ENCODE measurements at regions not wholly inside any gene's neighbourhood (a gene's known extent, or its start where the extent isn't known, plus 50 kb on each side); places are given as distances from the start of the nearest gene placed in this dataset.

DNA sequence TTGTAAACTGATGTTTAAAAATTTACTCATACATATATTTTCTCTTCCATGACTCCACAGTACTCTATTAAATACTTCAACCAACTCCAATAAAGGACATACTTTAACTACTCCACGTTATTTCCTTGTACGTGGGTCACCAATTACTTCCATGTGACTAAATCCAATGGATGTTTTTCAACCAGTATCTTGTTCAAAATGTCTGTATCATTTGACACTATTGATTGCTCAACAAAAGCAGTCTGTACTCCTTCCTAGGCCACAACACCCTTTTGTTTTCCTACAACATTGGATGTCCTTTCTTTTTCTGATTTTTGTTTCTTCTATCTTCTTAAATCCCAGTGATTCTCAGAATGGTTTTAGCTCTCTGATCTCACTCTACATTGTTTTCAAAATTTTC, 943.7 kb downstream of the EFNA5 start:
- Mint-ChIP-seq H3K9me3 (peaks cover 13% of the 10 kb centered on the region), H3K36me3 (ENCODE audit: low read depth) (no peaks in the 10 kb centered on the region), H3K4me1 (ENCODE audit: low read depth) (no peaks in the 10 kb centered on the region)

DNA sequence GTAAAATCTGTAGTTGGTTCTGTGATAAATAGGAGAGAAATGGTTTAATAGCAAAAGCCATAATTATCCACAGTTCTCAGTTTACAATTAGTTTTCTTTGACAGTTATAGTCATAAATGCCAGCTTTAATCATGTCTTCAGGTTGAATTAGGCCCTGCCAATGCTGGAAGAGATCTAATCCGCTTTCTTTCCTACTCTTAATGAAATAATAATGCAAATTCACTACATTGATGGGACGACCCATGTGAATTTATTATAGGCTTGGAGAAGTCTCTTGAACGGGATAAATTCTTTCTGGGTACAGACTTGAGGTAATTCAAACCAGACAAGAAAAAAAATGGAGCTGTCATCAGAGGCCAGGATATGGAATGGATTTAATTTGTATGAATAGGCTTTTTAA, 950.4 kb downstream of the EFNA5 start:
- H3K4me3 Mint-ChIP-seq = no peak overlapping the region
- no peak for DNase-seq (ENCODE audit: low spot score)
- no peaks in the 10 kb centered on the region for H3K9me3 Mint-ChIP-seq
- H3K4me1 Mint-ChIP-seq (ENCODE audit: low read depth) = no peaks in the 10 kb centered on the region
- no peaks in the 10 kb centered on the region for H3K27me3 Mint-ChIP-seq (ENCODE audit: low read depth)
- no peaks in the 10 kb centered on the region for H3K36me3 Mint-ChIP-seq (ENCODE audit: low read depth)
- no peak overlapping the region for H3K27ac Mint-ChIP-seq

More for the DNA sequence above, 943.7 kb downstream of the EFNA5 start:
- Mint-ChIP-seq H3K27me3 (ENCODE audit: low read depth) (no peaks in the 10 kb centered on the region), H3K4me3 (no peak overlapping the region), H3K27ac (no peak overlapping the region)
- no peak for DNase-seq (ENCODE audit: low spot score)

DNA sequence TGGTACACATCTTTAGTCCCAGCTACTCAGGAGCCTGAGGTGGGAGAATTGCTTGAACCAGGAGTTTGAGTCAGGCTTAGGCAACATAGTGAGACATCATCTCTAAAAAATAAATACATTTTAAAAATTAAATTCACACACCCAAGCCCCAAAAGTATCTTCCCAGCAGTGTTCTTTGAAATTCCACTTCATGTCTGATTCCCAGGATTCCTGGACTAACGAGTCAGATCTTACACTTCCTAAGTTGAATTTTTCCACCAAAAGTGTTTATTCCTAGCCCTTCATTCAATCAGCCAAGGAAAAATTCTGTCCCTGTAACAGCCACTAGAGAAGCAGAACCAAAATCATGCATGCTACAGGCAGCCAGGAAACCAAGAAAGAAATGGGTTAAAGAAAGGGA, 970.9 kb downstream of the EFNA5 start:
- Mint-ChIP-seq H3K4me3 (no peak overlapping the region), H3K4me1 (ENCODE audit: low read depth) (no peaks in the 10 kb centered on the region), H3K36me3 (ENCODE audit: low read depth) (no peaks in the 10 kb centered on the region), H3K27ac (no peak overlapping the region), H3K27me3 (ENCODE audit: low read depth) (no peaks in the 10 kb centered on the region), H3K9me3 (peaks cover 13% of the 10 kb centered on the region)
- DNase-seq (ENCODE audit: low spot score) = no peak

DNA sequence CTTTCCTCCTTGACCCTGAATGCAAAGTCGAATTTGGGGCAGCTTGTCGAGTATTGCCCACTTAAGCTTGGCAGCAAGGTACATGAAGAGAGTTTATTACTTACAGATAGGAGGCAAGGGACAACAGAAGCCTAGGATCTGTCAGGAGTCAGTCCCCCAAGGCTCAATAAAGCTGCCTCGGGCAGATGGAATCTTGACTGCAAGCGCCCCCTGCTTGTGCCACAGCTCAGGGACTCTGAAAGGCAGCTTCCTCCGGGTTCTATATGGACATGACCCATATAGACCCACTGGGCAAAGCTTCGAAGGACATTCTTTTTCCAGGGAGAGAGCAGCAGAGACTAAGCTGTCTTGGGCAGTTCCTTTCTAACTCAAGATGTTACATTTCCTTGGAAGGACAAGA, 971.5 kb downstream of the EFNA5 start:
- peaks cover 13% of the 10 kb centered on the region for H3K9me3 Mint-ChIP-seq
- H3K27me3 Mint-ChIP-seq (ENCODE audit: low read depth) = no peaks in the 10 kb centered on the region
- no peak overlapping the region for H3K4me3 Mint-ChIP-seq
- DNase-seq (ENCODE audit: low spot score) = no peak
- H3K27ac Mint-ChIP-seq = no peak overlapping the region
- no peaks in the 10 kb centered on the region for H3K4me1 Mint-ChIP-seq (ENCODE audit: low read depth)
- H3K36me3 Mint-ChIP-seq (ENCODE audit: low read depth) = no peaks in the 10 kb centered on the region

DNA sequence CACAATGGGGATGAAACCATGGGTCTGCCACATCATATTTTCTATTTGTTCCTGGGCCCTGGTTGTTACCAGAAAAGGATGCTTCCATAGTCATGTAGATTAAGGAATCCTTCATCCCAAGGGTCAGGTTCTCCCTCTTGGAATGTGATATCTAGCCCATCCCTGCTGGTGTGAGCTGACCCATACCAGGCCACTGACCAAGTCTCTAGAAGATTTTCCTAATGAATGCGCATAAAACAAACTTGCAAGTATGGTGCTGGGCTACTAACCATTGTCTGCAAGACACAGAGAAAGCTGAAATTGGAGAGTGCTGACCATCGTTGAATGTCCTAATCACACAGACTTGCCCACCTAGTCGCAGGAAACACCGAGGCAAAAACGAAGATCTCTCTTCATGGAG, 972.6 kb downstream of the EFNA5 start:
- Mint-ChIP-seq H3K27ac (no peak overlapping the region), H3K4me3 (no peak overlapping the region), H3K4me1 (ENCODE audit: low read depth) (no peaks in the 10 kb centered on the region)

DNA sequence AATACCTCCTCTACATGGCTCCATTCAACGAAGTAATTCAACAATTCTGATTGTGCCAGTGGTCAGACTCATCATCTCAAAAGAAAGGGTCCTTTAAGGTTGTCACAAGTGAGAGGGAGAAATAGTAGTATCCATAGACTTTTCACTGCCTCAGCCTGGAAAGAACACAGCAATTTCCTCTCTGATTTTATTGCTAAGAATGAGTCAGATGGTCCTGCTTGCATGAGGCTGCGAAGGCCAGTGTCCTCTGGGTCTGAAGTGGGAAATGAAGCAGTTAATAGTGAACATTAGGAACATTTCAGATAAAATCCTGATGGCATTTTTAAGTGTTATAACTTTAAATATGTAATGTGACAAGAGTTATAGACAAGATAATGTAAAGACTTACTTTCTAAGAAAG, 979.0 kb downstream of the EFNA5 start:
- no peaks in the 10 kb centered on the region for H3K27me3 Mint-ChIP-seq (ENCODE audit: low read depth)
- H3K4me1 Mint-ChIP-seq (ENCODE audit: low read depth) = no peaks in the 10 kb centered on the region
- no peak for DNase-seq (ENCODE audit: low spot score)
- no peak overlapping the region for H3K27ac Mint-ChIP-seq
- H3K9me3 Mint-ChIP-seq = no peaks in the 10 kb centered on the region
- H3K4me3 Mint-ChIP-seq = no peak overlapping the region
- no peaks in the 10 kb centered on the region for H3K36me3 Mint-ChIP-seq (ENCODE audit: low read depth)

More for the DNA sequence above, 972.6 kb downstream of the EFNA5 start:
- Mint-ChIP-seq H3K36me3 (ENCODE audit: low read depth) (no peaks in the 10 kb centered on the region), H3K27me3 (ENCODE audit: low read depth) (no peaks in the 10 kb centered on the region), H3K9me3 (peaks cover 10% of the 10 kb centered on the region)
- DNase-seq (ENCODE audit: low spot score) = no peak

DNA sequence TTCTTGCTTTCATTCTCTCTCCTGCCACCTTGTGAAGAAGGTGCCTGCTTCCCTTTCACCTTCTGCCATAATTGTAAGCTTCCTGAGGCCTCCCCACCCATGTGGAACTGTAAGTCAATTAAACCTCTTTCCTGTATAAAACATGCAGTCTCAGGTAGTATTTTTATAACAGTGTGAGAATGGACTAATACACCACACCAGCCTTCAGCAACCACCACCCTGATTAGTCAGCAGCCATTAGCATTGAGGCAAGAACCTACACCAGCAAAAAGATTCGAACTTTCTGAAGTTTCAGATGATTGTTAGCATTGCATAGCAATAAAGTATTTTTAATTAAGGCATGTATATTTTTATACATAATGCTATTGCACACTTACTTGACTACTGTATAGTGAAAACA, 980.2 kb downstream of the EFNA5 start:
- Mint-ChIP-seq H3K4me3 (no peak overlapping the region), H3K4me1 (ENCODE audit: low read depth) (no peaks in the 10 kb centered on the region), H3K27me3 (ENCODE audit: low read depth) (no peaks in the 10 kb centered on the region), H3K27ac (no peak overlapping the region), H3K36me3 (ENCODE audit: low read depth) (no peaks in the 10 kb centered on the region), H3K9me3 (no peaks in the 10 kb centered on the region)
- no peak for DNase-seq (ENCODE audit: low spot score)

DNA sequence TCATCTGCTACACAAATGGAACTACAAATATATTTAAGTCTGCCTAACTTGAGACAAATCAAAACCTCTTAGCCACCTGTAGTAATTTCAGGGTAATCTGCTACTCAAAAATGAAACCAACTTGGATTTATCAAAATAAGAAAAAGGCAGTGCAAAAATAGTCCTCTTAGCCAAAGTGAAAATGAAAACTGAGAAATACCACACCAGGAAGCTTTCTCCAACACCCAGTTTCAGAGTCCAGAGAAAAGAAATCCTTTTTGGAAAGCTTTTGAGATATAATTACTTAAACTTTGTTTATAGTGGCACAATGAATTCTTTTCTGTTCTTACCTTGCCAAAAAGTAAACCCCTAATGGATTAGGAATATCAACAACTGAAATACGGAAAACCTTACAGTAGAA, 990.4 kb downstream of the EFNA5 start:
- H3K27me3 Mint-ChIP-seq (ENCODE audit: low read depth) = no peaks in the 10 kb centered on the region
- no peaks in the 10 kb centered on the region for H3K4me1 Mint-ChIP-seq (ENCODE audit: low read depth)
- DNase-seq (ENCODE audit: low spot score) = no peak
- H3K36me3 Mint-ChIP-seq (ENCODE audit: low read depth) = no peaks in the 10 kb centered on the region
- peaks cover 18% of the 10 kb centered on the region for H3K9me3 Mint-ChIP-seq
- H3K4me3 Mint-ChIP-seq = no peak overlapping the region
- no peak overlapping the region for H3K27ac Mint-ChIP-seq

DNA sequence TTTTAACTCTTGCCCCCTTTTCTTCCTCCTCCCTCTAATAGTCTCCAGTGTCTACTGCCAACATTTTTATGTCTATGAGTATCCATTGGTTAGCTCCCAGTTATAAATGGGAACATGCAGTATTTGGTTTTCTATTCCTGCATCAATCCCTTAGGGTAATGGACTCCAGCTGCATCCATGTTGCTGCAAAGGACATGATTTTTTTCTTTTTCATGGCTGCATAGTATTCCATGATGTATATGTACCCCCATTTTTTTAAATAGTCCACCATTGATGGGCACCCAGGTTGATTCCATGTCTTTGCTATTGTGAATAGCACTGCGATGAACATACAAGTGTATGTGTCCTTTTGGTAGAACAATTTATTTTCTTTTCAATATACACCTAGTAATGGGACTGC, 993.7 kb downstream of the EFNA5 start:
- Mint-ChIP-seq H3K9me3 (peaks cover 18% of the 10 kb centered on the region), H3K4me1 (ENCODE audit: low read depth) (no peaks in the 10 kb centered on the region), H3K27ac (no peak overlapping the region), H3K36me3 (ENCODE audit: low read depth) (no peaks in the 10 kb centered on the region), H3K27me3 (ENCODE audit: low read depth) (no peaks in the 10 kb centered on the region), H3K4me3 (no peak overlapping the region)
- no peak for DNase-seq (ENCODE audit: low spot score)

DNA sequence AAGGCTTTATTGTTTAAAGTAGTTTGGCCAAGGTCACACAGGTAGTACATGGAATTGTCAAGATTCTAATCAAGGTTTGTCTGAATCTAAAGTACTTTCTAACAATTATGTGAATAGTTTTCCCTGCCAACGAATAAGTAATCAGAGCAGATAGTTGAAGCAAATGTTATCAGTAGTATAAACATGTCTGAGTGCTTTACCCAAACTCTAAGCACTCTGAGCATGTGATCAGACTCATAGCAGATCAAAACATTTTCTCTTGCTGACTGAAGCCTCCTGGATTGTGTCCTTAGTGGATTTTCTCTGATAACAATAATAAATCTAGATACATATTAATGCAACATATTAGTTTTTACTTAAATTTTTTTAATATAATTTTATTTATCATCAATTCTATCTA, 995.0 kb downstream of the EFNA5 start:
- H3K27me3 Mint-ChIP-seq (ENCODE audit: low read depth) = no peaks in the 10 kb centered on the region
- H3K4me1 Mint-ChIP-seq (ENCODE audit: low read depth) = no peaks in the 10 kb centered on the region
- no peak overlapping the region for H3K4me3 Mint-ChIP-seq

DNA sequence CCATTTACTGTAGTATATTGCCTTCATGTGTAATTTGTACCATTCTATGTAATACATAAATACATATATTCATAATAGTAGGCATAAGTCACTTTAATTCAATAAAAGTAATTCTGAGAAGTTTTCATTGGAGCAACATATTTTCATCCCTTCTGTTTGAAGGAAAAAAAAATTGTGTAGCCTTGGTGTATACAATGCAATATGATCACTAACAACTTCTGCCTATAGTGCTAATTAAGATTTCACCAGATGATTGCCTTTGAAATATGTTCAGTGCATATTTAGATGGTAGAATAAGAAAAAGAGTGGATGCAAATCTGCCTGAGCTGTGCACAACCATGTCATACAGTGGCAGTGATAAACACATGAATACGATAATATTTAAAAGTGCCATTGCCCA, 996.8 kb downstream of the EFNA5 start:
- Mint-ChIP-seq H3K27ac (no peak overlapping the region), H3K27me3 (ENCODE audit: low read depth) (no peaks in the 10 kb centered on the region), H3K36me3 (ENCODE audit: low read depth) (no peaks in the 10 kb centered on the region), H3K9me3 (peaks cover 14% of the 10 kb centered on the region), H3K4me1 (ENCODE audit: low read depth) (no peaks in the 10 kb centered on the region), H3K4me3 (no peak overlapping the region)
- DNase-seq (ENCODE audit: low spot score) = no peak

More for the DNA sequence above, 995.0 kb downstream of the EFNA5 start:
- peaks cover 14% of the 10 kb centered on the region for H3K9me3 Mint-ChIP-seq
- H3K36me3 Mint-ChIP-seq (ENCODE audit: low read depth) = no peaks in the 10 kb centered on the region
- no peak for DNase-seq (ENCODE audit: low spot score)
- H3K27ac Mint-ChIP-seq = no peak overlapping the region

DNA sequence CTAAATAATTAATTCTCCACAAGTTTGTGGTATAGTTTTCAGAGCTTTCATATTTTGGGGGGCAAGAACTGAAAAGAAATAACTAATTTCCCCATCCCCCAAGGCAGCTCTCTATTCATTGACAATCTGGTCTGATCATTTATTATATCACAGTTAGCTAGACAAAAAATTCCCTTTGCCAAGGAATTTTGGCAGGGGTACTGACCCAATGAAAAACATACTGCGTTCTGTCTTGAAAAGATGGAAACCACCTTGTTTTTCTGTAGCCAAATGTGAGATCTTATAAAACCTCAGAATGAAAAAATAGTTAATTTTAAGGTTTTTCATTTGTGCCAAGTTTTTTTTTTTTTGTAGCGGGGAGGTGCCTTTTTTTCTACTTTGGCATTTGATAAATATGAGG, 1008.9 kb downstream of the EFNA5 start:
- no peaks in the 10 kb centered on the region for H3K36me3 Mint-ChIP-seq (ENCODE audit: low read depth)
- no peak for DNase-seq (ENCODE audit: low spot score)

DNA sequence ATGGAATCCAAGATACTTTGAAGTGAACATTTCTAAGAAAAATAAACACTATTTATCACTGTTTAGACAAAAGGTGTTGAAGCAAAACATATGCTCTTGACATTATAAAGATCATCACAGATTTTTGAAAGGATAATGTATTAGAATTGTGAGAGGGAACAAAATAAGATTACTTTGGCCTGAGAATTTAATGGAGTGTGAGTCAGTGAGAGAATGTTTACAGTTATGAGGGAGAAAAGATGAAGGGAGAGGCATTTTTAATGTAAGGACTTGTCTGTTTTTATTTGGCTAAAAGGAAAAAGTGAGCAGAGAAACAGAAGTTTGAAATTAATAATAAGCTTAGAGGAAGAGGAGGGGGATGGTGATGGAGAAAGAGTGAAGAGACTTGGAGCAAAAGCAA, 1010.1 kb downstream of the EFNA5 start:
- Mint-ChIP-seq H3K4me1 (ENCODE audit: low read depth) (no peaks in the 10 kb centered on the region), H3K4me3 (no peak overlapping the region), H3K36me3 (ENCODE audit: low read depth) (no peaks in the 10 kb centered on the region), H3K27me3 (ENCODE audit: low read depth) (no peaks in the 10 kb centered on the region), H3K27ac (no peak overlapping the region), H3K9me3 (peaks cover 4% of the 10 kb centered on the region)
- DNase-seq (ENCODE audit: low spot score) = no peak

More for the DNA sequence above, 1008.9 kb downstream of the EFNA5 start:
- Mint-ChIP-seq H3K4me3 (no peak overlapping the region), H3K27me3 (ENCODE audit: low read depth) (no peaks in the 10 kb centered on the region), H3K9me3 (peaks cover 4% of the 10 kb centered on the region), H3K4me1 (ENCODE audit: low read depth) (no peaks in the 10 kb centered on the region), H3K27ac (no peak overlapping the region)

DNA sequence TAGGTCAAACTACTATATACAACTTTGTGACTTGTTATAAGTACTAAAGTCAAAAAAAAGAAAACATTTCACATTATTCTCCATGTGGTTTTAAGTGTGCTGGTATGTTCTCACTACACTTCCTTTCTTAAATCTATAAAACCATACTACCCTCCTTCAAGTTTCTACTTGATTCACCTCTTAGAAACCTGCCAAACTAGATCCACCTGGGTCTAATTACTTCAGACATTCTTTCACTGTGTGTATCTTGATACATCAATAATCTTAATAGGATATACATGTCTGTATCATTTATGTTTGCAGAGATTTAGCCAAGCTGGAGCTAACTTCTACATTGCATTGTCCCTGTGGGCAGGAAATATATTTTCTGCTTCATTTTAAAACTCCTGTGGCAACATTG, 1012.6 kb downstream of the EFNA5 start:
- Mint-ChIP-seq H3K36me3 (ENCODE audit: low read depth) (no peaks in the 10 kb centered on the region), H3K27ac (no peak overlapping the region), H3K4me1 (ENCODE audit: low read depth) (no peaks in the 10 kb centered on the region), H3K27me3 (ENCODE audit: low read depth) (no peaks in the 10 kb centered on the region), H3K9me3 (peaks cover 20% of the 10 kb centered on the region), H3K4me3 (no peak overlapping the region)
- no peak for DNase-seq (ENCODE audit: low spot score)

DNA sequence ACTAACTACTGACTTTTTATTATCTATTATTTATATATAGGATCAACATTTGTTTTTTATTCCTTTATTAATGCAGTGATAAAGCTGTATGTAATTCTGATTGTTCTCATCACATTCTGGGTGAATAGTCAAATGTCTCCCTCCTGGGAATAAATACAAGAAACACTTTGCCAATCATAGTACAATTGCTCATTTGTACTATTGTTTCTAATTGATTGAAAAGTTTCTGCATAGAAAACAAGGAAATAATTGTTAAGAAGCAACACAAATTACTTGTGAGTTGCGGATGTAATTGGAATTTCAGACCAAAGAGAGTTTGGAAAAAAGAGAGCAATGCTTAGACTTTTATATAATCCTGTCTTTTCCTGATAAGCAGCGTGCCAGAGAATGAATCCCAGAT, 1013.9 kb downstream of the EFNA5 start:
- Mint-ChIP-seq H3K27me3 (ENCODE audit: low read depth) (no peaks in the 10 kb centered on the region), H3K4me1 (ENCODE audit: low read depth) (no peaks in the 10 kb centered on the region), H3K4me3 (no peak overlapping the region), H3K36me3 (ENCODE audit: low read depth) (no peaks in the 10 kb centered on the region), H3K27ac (no peak overlapping the region), H3K9me3 (peaks cover 32% of the 10 kb centered on the region)
- no peak for DNase-seq (ENCODE audit: low spot score)

Measured in T-helper 2 cell treated with Interferon-gamma antibody and Interleukin-4, amounts not matched to agents 5 μg/mL and 100 μg/mL, for 36 hours (primary cell).